ENCODE measurements at regions not wholly inside any gene's neighbourhood (a gene's known extent, or its start where the extent isn't known, plus 50 kb on each side); places are given as distances from the start of the nearest gene placed in this dataset.

DNA sequence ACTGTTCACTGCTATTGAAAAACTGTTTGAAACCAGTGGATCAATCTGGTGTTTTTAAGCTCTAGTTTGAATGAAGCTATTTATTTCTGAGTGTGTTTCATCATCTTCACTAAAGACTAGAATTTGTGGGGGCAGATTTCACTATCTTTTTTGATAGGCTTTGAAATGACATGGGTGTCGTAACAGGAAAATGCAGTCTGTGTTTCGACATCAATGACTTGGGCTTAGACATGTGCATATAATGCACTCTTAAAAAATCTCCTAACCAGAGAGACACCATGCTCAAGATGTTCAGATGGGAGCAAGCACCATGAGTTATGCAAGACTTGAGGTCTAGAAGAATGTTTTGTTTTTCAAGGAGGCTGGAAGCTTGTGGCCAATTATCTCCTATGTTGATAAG lies 221.6 kb downstream of the GPD2 start:
- TF ChIP-seq, protein P1, sequence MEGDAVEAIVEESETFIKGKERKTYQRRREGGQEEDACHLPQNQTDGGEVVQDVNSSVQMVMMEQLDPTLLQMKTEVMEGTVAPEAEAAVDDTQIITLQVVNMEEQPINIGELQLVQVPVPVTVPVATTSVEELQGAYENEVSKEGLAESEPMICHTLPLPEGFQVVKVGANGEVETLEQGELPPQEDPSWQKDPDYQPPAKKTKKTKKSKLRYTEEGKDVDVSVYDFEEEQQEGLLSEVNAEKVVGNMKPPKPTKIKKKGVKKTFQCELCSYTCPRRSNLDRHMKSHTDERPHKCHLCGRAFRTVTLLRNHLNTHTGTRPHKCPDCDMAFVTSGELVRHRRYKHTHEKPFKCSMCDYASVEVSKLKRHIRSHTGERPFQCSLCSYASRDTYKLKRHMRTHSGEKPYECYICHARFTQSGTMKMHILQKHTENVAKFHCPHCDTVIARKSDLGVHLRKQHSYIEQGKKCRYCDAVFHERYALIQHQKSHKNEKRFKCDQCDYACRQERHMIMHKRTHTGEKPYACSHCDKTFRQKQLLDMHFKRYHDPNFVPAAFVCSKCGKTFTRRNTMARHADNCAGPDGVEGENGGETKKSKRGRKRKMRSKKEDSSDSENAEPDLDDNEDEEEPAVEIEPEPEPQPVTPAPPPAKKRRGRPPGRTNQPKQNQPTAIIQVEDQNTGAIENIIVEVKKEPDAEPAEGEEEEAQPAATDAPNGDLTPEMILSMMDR (IDR thresholded peaks at IDR 0.05; ENCODE audit: extremely low read depth in 1 of 2, insufficient read depth in 1 of 2, low read depth in 1 of 2, low read length in 2 of 2), result no peak
- TF ChIP-seq POLR2A (IDR thresholded peaks at IDR 0.05; ENCODE audit: low read depth, low read length), result no peak
- TF ChIP-seq, protein P2, sequence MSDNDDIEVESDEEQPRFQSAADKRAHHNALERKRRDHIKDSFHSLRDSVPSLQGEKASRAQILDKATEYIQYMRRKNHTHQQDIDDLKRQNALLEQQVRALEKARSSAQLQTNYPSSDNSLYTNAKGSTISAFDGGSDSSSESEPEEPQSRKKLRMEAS (IDR thresholded peaks at IDR 0.05; ENCODE audit: insufficient read depth, insufficient read length), result no peak

Measured in endothelial cell of umbilical vein (primary cell).